Memory B cell (primary cell): ENCODE measurements at regions not wholly inside any gene's neighbourhood (a gene's known extent, or its start where the extent isn't known, plus 50 kb on each side); places are given as distances from the start of the nearest gene placed in this dataset.

Experiments used
- ATAC-seq: fragments of 150-1000 bp; cut with Tn5 transposase; 2 replicates; pipeline ENCODE4 v1.10.0; 2021; ENCODE audit warnings: low read depth, mild to moderate bottlenecking, moderate library complexity
- DNase-seq, 2 donors: peaks; one replicate each; pipeline ENCODE4 v3.0.0; 2022; ENCODE audit warnings: low spot score in 2 of 2
- H3K27ac Mint-ChIP-seq: one replicate; pipeline ENCODE4 v1.8.0; 2022; ENCODE audit warnings: mild to moderate bottlenecking, moderate library complexity, mixed read lengths
- H3K27me3 Mint-ChIP-seq: one replicate; pipeline ENCODE4 v1.8.0; 2022; ENCODE audit warnings: mixed read lengths
- H3K36me3 Mint-ChIP-seq: one replicate; pipeline ENCODE4 v1.8.0; 2022; ENCODE audit warnings: mild to moderate bottlenecking, mixed read lengths
- H3K4me1 Mint-ChIP-seq: one replicate; pipeline ENCODE4 v1.8.0; 2022; ENCODE audit warnings: mixed read lengths
- H3K4me3 Mint-ChIP-seq: one replicate; pipeline ENCODE4 v1.8.0; 2022; ENCODE audit warnings: mild to moderate bottlenecking, moderate library complexity, mixed read lengths
- H3K9me3 Mint-ChIP-seq: one replicate; pipeline ENCODE4 v1.8.0; 2022; ENCODE audit warnings: mixed read lengths

GRCh38 chr15:66644869-66645268 lies 57.2 kb upstream of the SMAD6 start:
- Mint-ChIP-seq H3K4me3 (no peak overlapping the region), H3K36me3 (no peaks in the 10 kb centered on the region), H3K4me1 (no peaks in the 10 kb centered on the region), H3K27ac (no peak overlapping the region), H3K27me3 (no peaks in the 10 kb centered on the region), H3K9me3 (no peaks in the 10 kb centered on the region)
- no peak for DNase-seq
- ATAC-seq, result no peak

- H3K9me3 Mint-ChIP-seq, result no peaks in the 10 kb centered on the region
- ATAC-seq, result no peak
- DNase-seq, result no peak
These were observed 55.7 kb upstream of the SMAD6 start for GRCh38 chr15:66646308-66646707.

GRCh38 chr15:66646799-66647198 lies 55.2 kb upstream of the SMAD6 start:
- Mint-ChIP-seq H3K4me1 (no peaks in the 10 kb centered on the region), H3K36me3 (no peaks in the 10 kb centered on the region), H3K4me3 (no peak overlapping the region)

More at GRCh38 chr15:66646308-66646707, 55.7 kb upstream of the SMAD6 start:
- Mint-ChIP-seq H3K36me3 (no peaks in the 10 kb centered on the region), H3K27ac (no peak overlapping the region), H3K4me1 (no peaks in the 10 kb centered on the region), H3K4me3 (no peak overlapping the region), H3K27me3 (no peaks in the 10 kb centered on the region)

GRCh38 chr15:66647358-66647757 lies 54.7 kb upstream of the SMAD6 start:
- no peaks in the 10 kb centered on the region for H3K36me3 Mint-ChIP-seq
- H3K27me3 Mint-ChIP-seq, result no peaks in the 10 kb centered on the region
- DNase-seq (no peak), ATAC-seq (no peak)
- H3K4me1 Mint-ChIP-seq, result no peaks in the 10 kb centered on the region
- H3K27ac Mint-ChIP-seq, result no peak overlapping the region
- H3K9me3 Mint-ChIP-seq, result no peaks in the 10 kb centered on the region
- no peak overlapping the region for H3K4me3 Mint-ChIP-seq

More at GRCh38 chr15:66646799-66647198, 55.2 kb upstream of the SMAD6 start:
- Mint-ChIP-seq H3K9me3 (no peaks in the 10 kb centered on the region), H3K27me3 (no peaks in the 10 kb centered on the region), H3K27ac (no peak overlapping the region)
- ATAC-seq (no peak), DNase-seq (no peak)

GRCh38 chr15:66648588-66648987 lies 53.4 kb upstream of the SMAD6 start:
- Mint-ChIP-seq H3K27me3 (peaks cover 6% of the 10 kb centered on the region), H3K27ac (no peak overlapping the region)

GRCh38 chr15:66649235-66649984 lies 52.6 kb upstream of the SMAD6 start:
- Mint-ChIP-seq H3K27ac (no peak overlapping the region), H3K36me3 (no peaks in the 10 kb centered on the region), H3K9me3 (no peaks in the 10 kb centered on the region), H3K4me3 (no peak overlapping the region), H3K27me3 (peaks cover 10% of the 10 kb centered on the region), H3K4me1 (no peaks in the 10 kb centered on the region)
- no peak for DNase-seq
- ATAC-seq, result no peak

More at GRCh38 chr15:66648588-66648987, 53.4 kb upstream of the SMAD6 start:
- ATAC-seq (no peak), DNase-seq (no peak)
- Mint-ChIP-seq H3K9me3 (no peaks in the 10 kb centered on the region), H3K4me1 (no peaks in the 10 kb centered on the region), H3K36me3 (no peaks in the 10 kb centered on the region), H3K4me3 (no peak overlapping the region)

- no peaks in the 10 kb centered on the region for H3K4me1 Mint-ChIP-seq
- ATAC-seq, result no peak
- DNase-seq, result no peak
- H3K36me3 Mint-ChIP-seq, result no peaks in the 10 kb centered on the region
- H3K27ac Mint-ChIP-seq, result no peak overlapping the region
- no peaks in the 10 kb centered on the region for H3K9me3 Mint-ChIP-seq
- H3K4me3 Mint-ChIP-seq, result no peak overlapping the region
- H3K27me3 Mint-ChIP-seq, result peaks cover 10% of the 10 kb centered on the region
These were observed 51.6 kb upstream of the SMAD6 start for GRCh38 chr15:66650433-66650832.

GRCh38 chr15:66651198-66651597 lies 50.8 kb upstream of the SMAD6 start:
- DNase-seq (no peak), ATAC-seq (no peak)
- Mint-ChIP-seq H3K4me1 (no peaks in the 10 kb centered on the region), H3K36me3 (no peaks in the 10 kb centered on the region), H3K9me3 (no peaks in the 10 kb centered on the region), H3K27me3 (peaks cover 14% of the 10 kb centered on the region), H3K4me3 (no peak overlapping the region), H3K27ac (no peak overlapping the region)

- Mint-ChIP-seq H3K27ac (no peak overlapping the region), H3K36me3 (no peaks in the 10 kb centered on the region)
These were observed 50.0 kb upstream of the SMAD6 start for GRCh38 chr15:66651913-66652642.

More at GRCh38 chr15:66651913-66652642, 50.0 kb upstream of the SMAD6 start:
- Mint-ChIP-seq H3K27me3 (peaks cover 15% of the 10 kb centered on the region), H3K9me3 (no peaks in the 10 kb centered on the region), H3K4me3 (no peak overlapping the region), H3K4me1 (no peaks in the 10 kb centered on the region)
- DNase-seq, result no peak
- ATAC-seq, result no peak
